Liver (tissue), 8 donors: ENCODE measurements at regions not wholly inside any gene's neighbourhood (a gene's known extent, or its start where the extent isn't known, plus 50 kb on each side); places are given as distances from the start of the nearest gene placed in this dataset.

Source experiments
- DNase-seq: peaks from one replicate; pipeline ENCODE4 v3.0.0-alpha.2; 2017; ENCODE audit warnings: low spot score
- H3K27ac ChIP-seq, 2 donors: one replicate each; pipeline ENCODE4 v1.7.0; 2013; ENCODE audit warnings: inconsistent platforms in 2 of 2, low read length in 2 of 2, control low read depth in 1 of 2, low read depth in 1 of 2, mild to moderate bottlenecking in 1 of 2
- H3K27me3 ChIP-seq, 4 donors: one replicate each; pipeline versions ENCODE4 v1.6.1 to v1.7.0; 2013; ENCODE audit warnings: low read length in 3 of 4, inconsistent platforms in 1 of 4, mild to moderate bottlenecking in 1 of 4, moderate library complexity in 1 of 4; ENCODE audit not compliant: control insufficient read depth in 4 of 4, insufficient read depth in 4 of 4
- H3K36me3 ChIP-seq, 4 donors: one replicate each; pipeline versions ENCODE4 v1.6.1 to v1.7.0; 2013; ENCODE audit warnings: low read length in 3 of 4, mild to moderate bottlenecking in 3 of 4, low read depth in 1 of 4, moderate library complexity in 1 of 4; ENCODE audit not compliant: control insufficient read depth in 4 of 4, insufficient read depth in 3 of 4
- H3K4me1 ChIP-seq, 4 donors: one replicate each; pipeline versions ENCODE4 v1.6.1 to v1.7.0; 2013; ENCODE audit warnings: low read length in 3 of 4, mild to moderate bottlenecking in 3 of 4, moderate library complexity in 1 of 4; ENCODE audit not compliant: control insufficient read depth in 4 of 4, insufficient read depth in 4 of 4
- H3K4me3 ChIP-seq, 3 donors: one replicate each; pipeline versions ENCODE4 v1.6.1 to v1.7.0; 2013; ENCODE audit warnings: low read length in 3 of 3, control low read depth in 1 of 3, low read depth in 1 of 3, mild to moderate bottlenecking in 1 of 3
- H3K9ac ChIP-seq, 2 donors: one replicate each; pipeline ENCODE4 v1.7.0; 2013; ENCODE audit warnings: low read length in 2 of 2, mild to moderate bottlenecking in 2 of 2, moderate library complexity in 2 of 2, control low read depth in 1 of 2, low read depth in 1 of 2
- H3K9me3 ChIP-seq, 4 donors: one replicate each; pipeline versions ENCODE4 v1.6.1 to v1.7.0; 2013; ENCODE audit warnings: low read length in 3 of 4; ENCODE audit not compliant: control insufficient read depth in 4 of 4
- CTCF ChIP-seq: fragments of 150-350 bp; IDR thresholded peaks from 2 replicates; pipeline ENCODE4 v1.5.1; 2017; ENCODE audit warnings: improper control_type of control experiment, low read depth, low read length; ENCODE audit not compliant: missing input control
- EGR1 ChIP-seq, 2 donors: IDR thresholded peaks; 2 replicates each; pipeline ENCODE4 v1.6.1; 2016 to 2018; ENCODE audit warnings: antibody characterized with exemption in 2 of 2, low read depth in 2 of 2
- FOXA1 ChIP-seq: IDR thresholded peaks from 2 replicates; pipeline ENCODE4 v1.6.1; 2016; ENCODE audit warnings: antibody characterized with exemption
- FOXA2 ChIP-seq: IDR thresholded peaks from 2 replicates; pipeline ENCODE4 v1.6.1; 2016; ENCODE audit warnings: antibody characterized with exemption
- GABPA ChIP-seq, 2 donors: IDR thresholded peaks in 1 of 2; conservative IDR thresholded peaks in 1 of 2; 2 replicates each; pipeline ENCODE4 v1.6.1; 2016; ENCODE audit warnings: antibody characterized with exemption in 2 of 2, mild to moderate bottlenecking in 1 of 2, moderate library complexity in 1 of 2
- HNF4A ChIP-seq, 2 donors: conservative IDR thresholded peaks; 2 replicates each; pipeline ENCODE4 v1.6.1; 2016; ENCODE audit warnings: antibody characterized with exemption in 2 of 2, mild to moderate bottlenecking in 2 of 2
- HNF4G ChIP-seq: IDR thresholded peaks from 2 replicates; pipeline ENCODE4 v1.6.1; 2016; ENCODE audit warnings: antibody characterized with exemption
- JUND ChIP-seq, 2 donors: IDR thresholded peaks; 2 replicates each; pipeline ENCODE4 v1.6.1; 2016; ENCODE audit warnings: antibody characterized with exemption in 2 of 2
- MAX ChIP-seq: IDR thresholded peaks from 2 replicates; pipeline ENCODE4 v1.6.1; 2016; ENCODE audit warnings: antibody characterized with exemption
- NR2F2 ChIP-seq: IDR thresholded peaks from 2 replicates; pipeline ENCODE4 v1.6.1; 2016; ENCODE audit warnings: antibody characterized with exemption
- RAD21 ChIP-seq, 2 donors: IDR thresholded peaks; 2 replicates each; pipeline ENCODE4 v1.6.1; 2016; ENCODE audit warnings: antibody characterized with exemption in 2 of 2, mild to moderate bottlenecking in 2 of 2
- REST ChIP-seq: IDR thresholded peaks from 2 replicates; pipeline ENCODE4 v1.6.1; 2016; ENCODE audit warnings: antibody characterized with exemption, mild to moderate bottlenecking
- RXRA ChIP-seq, 2 donors: IDR thresholded peaks; 2 replicates each; pipeline ENCODE4 v1.6.1; 2017 to 2018; ENCODE audit warnings: antibody characterized with exemption in 2 of 2, mild to moderate bottlenecking in 1 of 2
- SP1 ChIP-seq: IDR thresholded peaks from 2 replicates; pipeline ENCODE4 v1.6.1; 2018; ENCODE audit warnings: antibody characterized with exemption, mild to moderate bottlenecking
- TAF1 ChIP-seq: conservative IDR thresholded peaks from 2 replicates; pipeline ENCODE4 v1.6.1; 2016; ENCODE audit warnings: antibody characterized with exemption, mild to moderate bottlenecking
- YY1 ChIP-seq: IDR thresholded peaks from 2 replicates; pipeline ENCODE4 v1.6.1; 2016; ENCODE audit warnings: antibody characterized with exemption, mild to moderate bottlenecking
- ZBTB33 ChIP-seq: IDR thresholded peaks from 2 replicates; pipeline ENCODE4 v1.6.1; 2016; ENCODE audit warnings: antibody characterized with exemption
- WGBS: extraction: QIAGEN DNeasy Blood & Tissue Kit; methylation state at CpG from one replicate; pipeline ENCODE4 v1.1.7; 2013; 5-methylcytosine and 5-hydroxymethylcytosine counted together
- donor health status: healthy.
- donor health status: healthy.
- donor health status: healthy.
- donor health status: healthy.
- donor health status: healthy.

GRCh38 chr5:26645659-26646058 lies 392.7 kb downstream of the CDH9 start:
- no peak for DNase-seq
- no peak overlapping the region for H3K27ac ChIP-seq
- H3K27me3 ChIP-seq: no peaks in the 10 kb centered on the region
- WGBS: 93% methylated on average over 5 of the region's 5 CpGs
- no peaks in the 10 kb centered on the region for H3K4me1 ChIP-seq
- no peak overlapping the region for H3K9ac ChIP-seq
- H3K4me3 ChIP-seq: no peak overlapping the region
- peaks cover 0 to 4% (median 0%) of the 10 kb centered on the region in 4 donors for H3K9me3 ChIP-seq
- H3K36me3 ChIP-seq: no peaks in the 10 kb centered on the region
- TF ChIP-seq HNF4A (conservative IDR thresholded peaks at IDR 0.05): no peak
- TF ChIP-seq TAF1: no peak
- no peak for TF ChIP-seq HNF4G
- no peak for TF ChIP-seq NR2F2
- TF ChIP-seq FOXA2: no peak
- TF ChIP-seq SP1: no peak
- no peak for TF ChIP-seq EGR1 (IDR thresholded peaks at IDR 0.05; ENCODE audit: low read depth in 2 of 2)
- no peak for TF ChIP-seq REST
- no peak for TF ChIP-seq FOXA1
- no peak for TF ChIP-seq RXRA (IDR thresholded peaks at IDR 0.05)
- no peak for TF ChIP-seq RAD21 (IDR thresholded peaks at IDR 0.05)
- TF ChIP-seq JUND (IDR thresholded peaks at IDR 0.05): no peak

- DNase-seq: no peak
- WGBS: 82% methylated on average over 2 of the region's 2 CpGs
- TF ChIP-seq CTCF (no peak), EGR1 (IDR thresholded peaks at IDR 0.05; ENCODE audit: low read depth in 2 of 2) (no peak), RAD21 (IDR thresholded peaks at IDR 0.05) (no peak), GABPA (IDR thresholded peaks at IDR 0.05 in 1 of 2, conservative IDR thresholded peaks at IDR 0.05 in 1 of 2) (no peak), YY1 (no peak), MAX (no peak), REST (no peak), ZBTB33 (no peak), FOXA1 (no peak), RXRA (IDR thresholded peaks at IDR 0.05) (no peak)
Observed at GRCh38 chr5:26641492-26641891, 396.9 kb downstream of the CDH9 start.

More at GRCh38 chr5:26641492-26641891, 396.9 kb downstream of the CDH9 start:
- H3K27me3 ChIP-seq: no peaks in the 10 kb centered on the region
- H3K4me1 ChIP-seq: no peaks in the 10 kb centered on the region
- H3K9ac ChIP-seq: no peak overlapping the region
- peaks cover 0 to 4% (median 0%) of the 10 kb centered on the region in 4 donors for H3K9me3 ChIP-seq
- no peak overlapping the region for H3K27ac ChIP-seq
- H3K36me3 ChIP-seq: no peaks in the 10 kb centered on the region
- no peak overlapping the region for H3K4me3 ChIP-seq
